ENCODE measurements at regions not wholly inside any gene's neighbourhood (a gene's known extent, or its start where the extent isn't known, plus 50 kb on each side); places are given as distances from the start of the nearest gene placed in this dataset.

DNA sequence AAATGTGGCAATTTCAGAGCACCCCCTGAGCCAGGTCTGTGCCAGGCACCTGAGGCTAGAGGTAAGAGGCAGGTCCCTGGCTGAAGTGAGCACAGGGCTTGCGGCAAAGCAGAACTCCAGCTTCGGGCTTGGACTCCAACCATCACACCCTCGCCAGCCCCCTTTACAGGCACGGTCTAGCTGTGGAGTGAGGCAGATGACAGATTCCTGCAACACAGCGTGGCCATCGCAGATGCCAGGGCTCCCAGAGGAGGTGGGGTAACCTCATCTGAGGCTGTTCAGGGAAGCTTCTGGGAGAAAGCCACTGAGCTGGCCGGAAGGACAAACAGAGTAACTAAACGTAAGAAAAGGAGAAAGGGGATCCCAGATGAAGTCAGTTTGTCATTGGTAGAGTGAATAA is 55.6 kb upstream of the CASZ1 start:
- TF ChIP-seq EZH2 (IDR thresholded peaks at IDR 0.05; ENCODE audit: insufficient read depth, poor library complexity, severe bottlenecking) (no peak), EZH2phosphoT487 (IDR thresholded peaks at IDR 0.05; ENCODE audit: insufficient read depth, low read depth) (no peak)
